Breast epithelium (tissue), 4 donors: ENCODE measurements at regions not wholly inside any gene's neighbourhood (a gene's known extent, or its start where the extent isn't known, plus 50 kb on each side); places are given as distances from the start of the nearest gene placed in this dataset.

Experiments
- DNase-seq, 2 donors: peaks; one replicate each; pipeline ENCODE4 v3.0.0-alpha.2; 2019; ENCODE audit warnings: low spot score in 2 of 2
- H3K27ac ChIP-seq, 2 donors: fragments of 200-600 bp; sonication (generic) in 1 of 2; one replicate each; pipeline ENCODE4 v1.5.1; 2016 to 2019; ENCODE audit warnings: mild to moderate bottlenecking in 1 of 2
- H3K27me3 ChIP-seq, 2 donors: fragments of 200-600 bp; sonication (generic) in 1 of 2; one replicate each; pipeline versions ENCODE4 v1.5.1 to v1.6.0; 2017 to 2019; ENCODE audit warnings: control low read depth in 1 of 2, mild to moderate bottlenecking in 1 of 2
- H3K36me3 ChIP-seq: fragments of 200-600 bp; one replicate; pipeline ENCODE4 v1.5.1; 2019
- H3K4me1 ChIP-seq, 2 donors: fragments of 200-600 bp; sonication (generic); one replicate each; pipeline ENCODE4 v1.5.1; 2016 to 2019; ENCODE audit warnings: control low read depth in 1 of 2
- H3K4me3 ChIP-seq, 3 donors: fragments of 200-600 bp; sonication (generic); 1 replicate in 2 of 3; 2 replicates in 1 of 3; pipeline ENCODE4 v1.5.1; 2016 to 2019; ENCODE audit warnings: mild to moderate bottlenecking in 3 of 3, moderate library complexity in 2 of 3
- H3K9me3 ChIP-seq, 2 donors: fragments of 200-600 bp; sonication (generic) in 1 of 2; one replicate each; pipeline ENCODE4 v1.5.1; 2016 to 2019; ENCODE audit warnings: control low read depth in 1 of 2
- POLR2A ChIP-seq: fragments of 450-650 bp; IDR thresholded peaks from one replicate; pipeline ENCODE4 v1.6.1; 2016; ENCODE audit warnings: antibody characterized with exemption, mild to moderate bottlenecking, moderate library complexity
- POLR2AphosphoS5 ChIP-seq, 3 donors: sonication (generic); formaldehyde crosslinking; IDR thresholded peaks; one replicate each; pipeline ENCODE4 v1.6.1; 2017; ENCODE audit warnings: antibody characterized with exemption in 3 of 3
- intact Hi-C: fragments of 100-400 bp; cut with DNase I; formaldehyde crosslinking; loops from one replicate; pipeline ENCODE4 v1.15.1; 2023; ENCODE audit warnings: low total_unique reads
- TF ChIP-seq, protein P1 (sequence below), 3 donors: fragments of 450-650 bp; IDR thresholded peaks; one replicate each; pipeline ENCODE4 v1.5.1; 2016 to 2017; ENCODE audit warnings: antibody characterized with exemption in 3 of 3, mild to moderate bottlenecking in 3 of 3, moderate library complexity in 3 of 3

DNA sequence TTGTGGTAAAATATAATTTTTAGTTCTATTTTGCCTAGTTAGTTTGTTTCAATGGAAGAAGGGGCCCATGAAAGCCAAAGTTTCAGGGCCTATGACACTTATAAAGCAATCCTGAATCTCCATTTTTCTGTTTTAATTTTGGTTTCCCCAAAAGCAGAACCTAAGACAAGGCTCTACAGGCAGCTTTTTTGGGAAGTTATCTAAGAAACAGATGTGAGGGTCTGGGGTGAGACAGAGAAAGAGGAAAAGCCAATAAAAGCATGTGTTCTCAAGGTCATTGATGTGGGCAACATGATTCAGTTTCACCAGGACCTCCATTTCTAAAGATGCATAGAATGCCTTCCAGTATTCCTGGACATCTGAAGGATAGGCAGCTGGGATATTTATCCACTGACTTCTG lies 598.5 kb downstream of the PDCD6IP start:
- TF ChIP-seq, protein P1, sequence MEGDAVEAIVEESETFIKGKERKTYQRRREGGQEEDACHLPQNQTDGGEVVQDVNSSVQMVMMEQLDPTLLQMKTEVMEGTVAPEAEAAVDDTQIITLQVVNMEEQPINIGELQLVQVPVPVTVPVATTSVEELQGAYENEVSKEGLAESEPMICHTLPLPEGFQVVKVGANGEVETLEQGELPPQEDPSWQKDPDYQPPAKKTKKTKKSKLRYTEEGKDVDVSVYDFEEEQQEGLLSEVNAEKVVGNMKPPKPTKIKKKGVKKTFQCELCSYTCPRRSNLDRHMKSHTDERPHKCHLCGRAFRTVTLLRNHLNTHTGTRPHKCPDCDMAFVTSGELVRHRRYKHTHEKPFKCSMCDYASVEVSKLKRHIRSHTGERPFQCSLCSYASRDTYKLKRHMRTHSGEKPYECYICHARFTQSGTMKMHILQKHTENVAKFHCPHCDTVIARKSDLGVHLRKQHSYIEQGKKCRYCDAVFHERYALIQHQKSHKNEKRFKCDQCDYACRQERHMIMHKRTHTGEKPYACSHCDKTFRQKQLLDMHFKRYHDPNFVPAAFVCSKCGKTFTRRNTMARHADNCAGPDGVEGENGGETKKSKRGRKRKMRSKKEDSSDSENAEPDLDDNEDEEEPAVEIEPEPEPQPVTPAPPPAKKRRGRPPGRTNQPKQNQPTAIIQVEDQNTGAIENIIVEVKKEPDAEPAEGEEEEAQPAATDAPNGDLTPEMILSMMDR (IDR thresholded peaks at IDR 0.05), result no peak
- TF ChIP-seq POLR2AphosphoS5 (IDR thresholded peaks at IDR 0.05) (no peak), POLR2A (no peak)
- no peaks in the 10 kb centered on the region for H3K27me3 ChIP-seq
- intact Hi-C loops, result no loop called here
- no peak overlapping the region for H3K4me3 ChIP-seq
- no peak overlapping the region for H3K27ac ChIP-seq
- H3K9me3 ChIP-seq, result peaks cover 0 to 5% of the 10 kb centered on the region in 2 donors
- no peaks in the 10 kb centered on the region for H3K4me1 ChIP-seq
- DNase-seq, result no peak
- H3K36me3 ChIP-seq, result no peaks in the 10 kb centered on the region

DNA sequence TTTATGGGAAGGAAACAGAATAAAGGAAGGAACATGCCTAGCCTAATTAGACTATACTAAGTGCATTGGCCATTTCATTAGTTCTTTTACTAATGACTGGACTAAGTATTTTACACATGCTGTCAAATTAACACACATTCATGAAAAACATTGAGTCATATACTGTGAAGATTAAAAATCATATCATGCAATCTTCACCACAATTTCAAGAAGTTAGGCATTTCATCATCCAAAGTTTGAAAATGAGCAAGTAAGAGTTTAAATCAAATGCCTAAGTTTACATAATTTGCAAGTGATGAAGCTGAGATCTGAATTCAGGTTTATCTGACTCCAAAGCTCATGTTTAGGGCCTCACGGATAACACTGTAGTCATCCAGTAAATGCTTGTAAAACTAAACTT lies 601.0 kb downstream of the PDCD6IP start:
- H3K27ac ChIP-seq, result no peak overlapping the region
- intact Hi-C loops, result no loop called here
- no peak for DNase-seq

DNA sequence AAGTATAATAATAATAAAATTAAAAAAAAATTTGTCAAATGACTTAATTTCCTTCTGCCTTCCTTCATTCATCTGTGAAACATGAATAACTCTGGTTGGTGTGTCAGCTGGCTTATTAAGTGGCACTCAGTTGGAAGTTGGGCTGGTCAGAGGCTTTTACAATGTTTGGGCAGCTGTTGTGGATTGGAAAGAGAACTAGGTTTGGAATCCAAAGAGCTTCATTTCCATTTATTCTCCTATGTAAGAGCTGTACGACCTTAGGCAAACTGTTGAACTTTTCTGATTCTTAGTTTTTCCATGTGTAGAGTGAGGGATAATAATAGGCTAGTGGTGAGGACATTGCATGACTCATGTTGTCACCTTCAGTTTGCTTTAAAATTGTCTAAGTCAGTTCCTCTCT lies 606.7 kb downstream of the PDCD6IP start:
- Histone ChIP-seq H3K4me1 (no peaks in the 10 kb centered on the region), H3K4me3 (no peak overlapping the region), H3K9me3 (no peaks in the 10 kb centered on the region), H3K27ac (no peak overlapping the region), H3K36me3 (no peaks in the 10 kb centered on the region), H3K27me3 (no peaks in the 10 kb centered on the region)
- no peak for DNase-seq
- no peak for TF ChIP-seq POLR2AphosphoS5 (IDR thresholded peaks at IDR 0.05)
- TF ChIP-seq, protein P1 (IDR thresholded peaks at IDR 0.05), result no peak
- TF ChIP-seq POLR2A, result no peak
- intact Hi-C loops, result loop anchor here (5.0 kb wide), 1 partner anchor 1272 kb away; no protein-coding TSS in a partner anchor

More for the DNA sequence above, 601.0 kb downstream of the PDCD6IP start:
- Histone ChIP-seq H3K9me3 (peaks cover 0 to 5% of the 10 kb centered on the region in 2 donors), H3K4me3 (no peak overlapping the region), H3K36me3 (no peaks in the 10 kb centered on the region), H3K27me3 (no peaks in the 10 kb centered on the region), H3K4me1 (no peaks in the 10 kb centered on the region)
- TF ChIP-seq POLR2AphosphoS5 (IDR thresholded peaks at IDR 0.05) (no peak), POLR2A (no peak)
- TF ChIP-seq, protein P1 (IDR thresholded peaks at IDR 0.05), result no peak

DNA sequence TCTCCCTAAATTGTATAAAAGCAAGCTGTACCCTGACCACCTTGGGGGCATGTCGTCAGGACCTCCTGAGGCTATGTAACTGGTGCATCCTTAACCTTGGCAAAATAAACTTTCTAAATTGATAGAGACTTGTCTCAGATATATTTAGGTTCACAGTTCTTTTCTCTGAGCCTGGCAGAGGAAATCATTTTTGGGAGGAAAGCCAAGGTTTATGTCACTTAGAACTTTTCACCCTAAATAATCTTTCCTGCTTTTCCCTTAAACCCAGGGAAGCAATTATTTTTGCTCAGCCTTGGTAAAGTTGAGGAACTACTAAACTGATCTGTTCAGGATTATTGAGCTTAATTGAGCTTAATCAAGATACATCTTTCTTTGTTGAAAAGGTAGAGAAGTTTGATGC lies 608.9 kb downstream of the PDCD6IP start:
- Histone ChIP-seq H3K36me3 (no peaks in the 10 kb centered on the region), H3K27ac (no peak overlapping the region), H3K4me3 (no peak overlapping the region), H3K9me3 (no peaks in the 10 kb centered on the region), H3K27me3 (no peaks in the 10 kb centered on the region), H3K4me1 (no peaks in the 10 kb centered on the region)
- intact Hi-C loops, result loop anchor here (5.0 kb wide), 1 partner anchor 1270 kb away; no protein-coding TSS in a partner anchor
- TF ChIP-seq, protein P1 (IDR thresholded peaks at IDR 0.05), result no peak
- TF ChIP-seq POLR2AphosphoS5 (IDR thresholded peaks at IDR 0.05) (no peak), POLR2A (no peak)
- no peak for DNase-seq

DNA sequence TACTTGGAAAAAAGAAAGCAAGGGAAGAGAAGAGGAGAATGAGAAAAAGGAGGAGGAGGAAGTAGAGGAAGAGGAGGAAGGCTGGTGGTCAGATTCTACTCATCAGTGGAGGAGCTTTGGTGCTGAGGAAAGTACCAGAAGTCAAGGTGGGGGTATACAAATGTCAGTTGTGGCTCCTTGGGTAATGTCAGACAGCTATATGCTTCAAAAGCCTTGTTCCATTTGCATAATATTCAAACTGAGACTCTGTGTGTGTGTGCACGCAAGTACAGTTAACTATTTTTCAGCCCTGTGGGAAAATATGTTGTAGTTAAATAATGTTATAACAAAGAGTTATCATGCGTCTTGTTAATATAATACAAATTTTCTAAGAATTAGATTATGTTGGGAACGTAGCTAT lies 609.7 kb downstream of the PDCD6IP start:
- TF ChIP-seq, protein P1 (IDR thresholded peaks at IDR 0.05), result no peak
- TF ChIP-seq POLR2A, result no peak
- no peak for TF ChIP-seq POLR2AphosphoS5 (IDR thresholded peaks at IDR 0.05)
- no peaks in the 10 kb centered on the region for H3K27me3 ChIP-seq
- H3K4me3 ChIP-seq, result no peak overlapping the region
- no peaks in the 10 kb centered on the region for H3K4me1 ChIP-seq
- intact Hi-C loops, result loop anchor here (5.0 kb wide), 1 partner anchor 1269 kb away; no protein-coding TSS in a partner anchor
- DNase-seq, result no peak
- H3K9me3 ChIP-seq, result no peaks in the 10 kb centered on the region
- no peaks in the 10 kb centered on the region for H3K36me3 ChIP-seq
- no peak overlapping the region for H3K27ac ChIP-seq
